LNCaP clone FGC (cell line): ENCODE measurements at regions not wholly inside any gene's neighbourhood (a gene's known extent, or its start where the extent isn't known, plus 50 kb on each side); places are given as distances from the start of the nearest gene placed in this dataset.
A peak's percentile ranks its signal among the peaks of the same experiment; 100 is the strongest.

Experiments used
- DNase-seq: peaks from one replicate; pipeline ENCODE4 v3.0.0-alpha.2; 2011; ENCODE audit warnings: low read depth
- H3K4me3 ChIP-seq: 2 replicates; pipeline ENCODE4 v1.5.1; 2011; ENCODE audit warnings: mild to moderate bottlenecking, low read depth, low read length, control low read depth
- CTCF ChIP-seq: IDR thresholded peaks from 2 replicates; pipeline ENCODE4 v1.5.1; 2012; ENCODE audit warnings: mild to moderate bottlenecking; ENCODE audit not compliant: control insufficient read depth, insufficient read depth; ENCODE audit errors: extremely low read depth

- H3K4me3 ChIP-seq: no peak overlapping the region
- DNase-seq: no peak
- TF ChIP-seq CTCF: no peak
These were observed 377.1 kb upstream of the NOVA1 start for GRCh38 chr14:26974965-26975364.

- no peak for DNase-seq
- H3K4me3 ChIP-seq: no peak overlapping the region
- no peak for TF ChIP-seq CTCF
These were observed 384.2 kb upstream of the NOVA1 start for GRCh38 chr14:26982071-26982470.

GRCh38 chr14:26984311-26985177 lies 386.7 kb upstream of the NOVA1 start:
- TF ChIP-seq CTCF: peak; percentile 72
- DNase-seq: peak; percentile 25

GRCh38 chr14:26987744-26988363 lies 390.0 kb upstream of the NOVA1 start:
- H3K4me3 ChIP-seq: no peak overlapping the region
- no peak for TF ChIP-seq CTCF
- DNase-seq: no peak

More at GRCh38 chr14:26984311-26985177, 386.7 kb upstream of the NOVA1 start:
- no peak overlapping the region for H3K4me3 ChIP-seq

GRCh38 chr14:26990946-26991345 lies 393.1 kb upstream of the NOVA1 start:
- DNase-seq: no peak
- TF ChIP-seq CTCF: no peak
- H3K4me3 ChIP-seq: no peak overlapping the region

GRCh38 chr14:26992403-26993115 lies 394.7 kb upstream of the NOVA1 start:
- DNase-seq: peak; percentile 47
- H3K4me3 ChIP-seq: no peak overlapping the region
- TF ChIP-seq CTCF: no peak
